HCT116 (cell line): ENCODE measurements at regions not wholly inside any gene's neighbourhood (a gene's known extent, or its start where the extent isn't known, plus 50 kb on each side); places are given as distances from the start of the nearest gene placed in this dataset.

Experiments used
- ATAC-seq: fragments of 200-7000 bp; cut with Tn5 transposase; 2 replicates; pipeline ENCODE4 v1.9.1; 2020; ENCODE audit warnings: mild to moderate bottlenecking, moderate library complexity
- BruUV-seq: library from RNA; stranded (reverse); fragments of 400-500 nt; replicated peaks from 2 replicates; lab custom pipeline; 2021; lab: Mats Ljungman, UMichigan
- CTCF ChIA-PET: fragments of 300-600 bp; sonication (Branson Sonifier 250); formaldehyde crosslinking; loops from one replicate; lab custom pipeline; 2021; ENCODE audit warnings: antibody characterized with exemption; lab: Charles Lee
- POLR2A ChIA-PET: fragments of 300-600, 350-600 bp; sonication (Branson Sonifier 250); formaldehyde crosslinking; loops from one replicate; lab custom pipeline; 2021; ENCODE audit warnings: antibody characterized with exemption; lab: Charles Lee
- RAD21 ChIA-PET, 2 experiments: fragments of 300-600 bp; sonication (Branson Sonifier 250); formaldehyde crosslinking; loops; one replicate each; lab custom pipeline; 2023; ENCODE audit warnings: low total read pairs in 2 of 2; ENCODE audit not compliant: uncharacterized antibody in 2 of 2, unreplicated experiment in 2 of 2, low non-redundant PET in 1 of 2; lab: Charles Lee
- DNase-seq: peaks from one replicate; pipeline ENCODE4 v3.0.0-alpha.2; 2010; ENCODE audit warnings: low read depth, low spot score
- H2AFZ ChIP-seq: fragments of 200-600 bp; shearing (Covaris generic), sonication (generic); 2 replicates; pipeline ENCODE4 v1.6.1; 2017; ENCODE audit warnings: low read depth, mixed run types, mixed read lengths, antibody characterized with exemption, low read length; ENCODE audit not compliant: poor library complexity, severe bottlenecking
- H3K27ac ChIP-seq: 2 replicates; pipeline ENCODE4 v1.5.1; 2012; ENCODE audit warnings: low read depth, low read length
- H3K27me3 ChIP-seq: fragments of 200-600 bp; sonication (generic); 2 replicates; pipeline ENCODE4 v1.6.1; 2016; ENCODE audit warnings: mixed run types, low read length, mixed read lengths; ENCODE audit not compliant: insufficient read depth
- H3K36me3 ChIP-seq, 2 experiments: fragments of 200-500 bp in 1 of 2; fragments of 200-600 bp in 1 of 2; sonication (Bioruptor generic) in 1 of 2; sonication (generic) in 1 of 2; 2 replicates each; pipeline versions ENCODE4 v1.5.1 to v1.6.1; 2014 to 2016; ENCODE audit warnings: low read length in 2 of 2, inconsistent platforms in 1 of 2, mixed read lengths in 1 of 2, mixed run types in 1 of 2; ENCODE audit not compliant: insufficient read depth in 2 of 2, control insufficient read depth in 1 of 2
- H3K4me1 ChIP-seq, 2 experiments: fragments of 200-600 bp in 1 of 2; sonication (generic) in 1 of 2; 2 replicates each; pipeline versions ENCODE4 v1.5.1 to v1.6.1; 2012 to 2017; ENCODE audit warnings: low read length in 2 of 2, inconsistent platforms in 1 of 2, mild to moderate bottlenecking in 1 of 2, mixed read lengths in 1 of 2, mixed run types in 1 of 2, moderate library complexity in 1 of 2; ENCODE audit not compliant: insufficient read depth in 2 of 2, control insufficient read depth in 1 of 2
- H3K4me2 ChIP-seq: fragments of 200-600 bp; sonication (generic); 2 replicates; pipeline ENCODE4 v1.6.1; 2017; ENCODE audit warnings: mixed run types, low read length, mixed read lengths
- H3K4me3 ChIP-seq, 2 experiments: fragments of 200-600 bp in 1 of 2; sonication (generic) in 1 of 2; replicated peaks in 1 of 2; 2 replicates each; pipeline ENCODE4 v1.5.1; 2011 to 2016; ENCODE audit warnings: low read length in 2 of 2, control low read depth in 1 of 2, low read depth in 1 of 2, mild to moderate bottlenecking in 1 of 2, mixed read lengths in 1 of 2, mixed run types in 1 of 2
- H3K79me2 ChIP-seq: fragments of 200-600 bp; sonication (generic); 2 replicates; pipeline ENCODE4 v1.6.1; 2017; ENCODE audit warnings: mild to moderate bottlenecking, mixed run types, low read length, moderate library complexity, mixed read lengths; ENCODE audit not compliant: insufficient read depth
- H3K9ac ChIP-seq: fragments of 200-600 bp; sonication (generic); 2 replicates; pipeline ENCODE4 v1.6.1; 2016; ENCODE audit warnings: low read length, mixed read lengths
- H3K9me2 ChIP-seq: fragments of 200-600 bp; sonication (generic), shearing (Covaris generic); 2 replicates; pipeline ENCODE4 v1.6.1; 2017; ENCODE audit warnings: mixed run types, mild to moderate bottlenecking, moderate library complexity; ENCODE audit not compliant: insufficient read depth
- H3K9me3 ChIP-seq, 2 experiments: fragments of 200-500 bp in 1 of 2; fragments of 200-600 bp in 1 of 2; sonication (Bioruptor generic) in 1 of 2; sonication (generic) in 1 of 2; 2 replicates each; pipeline ENCODE4 v1.6.1; 2014 to 2017; ENCODE audit warnings: low read length in 2 of 2, mixed read lengths in 2 of 2, inconsistent platforms in 1 of 2, low read depth in 1 of 2, mild to moderate bottlenecking in 1 of 2, mixed run types in 1 of 2, moderate library complexity in 1 of 2; ENCODE audit not compliant: control insufficient read depth in 1 of 2, insufficient read depth in 1 of 2
- H4K20me1 ChIP-seq: fragments of 200-600 bp; sonication (generic), shearing (Covaris generic); 2 replicates; pipeline ENCODE4 v1.6.1; 2017; ENCODE audit warnings: mixed run types, mild to moderate bottlenecking, moderate library complexity; ENCODE audit not compliant: insufficient read depth
- ATF3 ChIP-seq: IDR thresholded peaks from 2 replicates; pipeline ENCODE4 v1.6.1; 2012
- CEBPB ChIP-seq: IDR thresholded peaks from 2 replicates; pipeline ENCODE4 v1.6.1; 2012; ENCODE audit warnings: low read depth
- CTCF ChIP-seq, 3 experiments: fragments of 200-600 bp in 1 of 3; sonication (generic) in 1 of 3; IDR thresholded peaks in 2 of 3; conservative IDR thresholded peaks in 1 of 3; 2 replicates each; pipeline ENCODE4 v1.5.1; 2012 to 2017; ENCODE audit warnings: low read depth in 2 of 3, low read length in 2 of 3, antibody characterized with exemption in 1 of 3, borderline replicate concordance in 1 of 3, control low read depth in 1 of 3, mild to moderate bottlenecking in 1 of 3, mixed read lengths in 1 of 3, mixed run types in 1 of 3, moderate library complexity in 1 of 3; ENCODE audit not compliant: insufficient read depth in 1 of 3
- EGR1 ChIP-seq: IDR thresholded peaks from 2 replicates; pipeline ENCODE4 v1.6.1; 2012; ENCODE audit warnings: low read depth
- ELF1 ChIP-seq: IDR thresholded peaks from 2 replicates; pipeline ENCODE4 v1.6.1; 2012; ENCODE audit warnings: low read depth, borderline replicate concordance
- EZH2phosphoT487 ChIP-seq: fragments of 200-600 bp; IDR thresholded peaks from 2 replicates; pipeline ENCODE4 v1.6.1; 2018; ENCODE audit warnings: antibody characterized with exemption, borderline replicate concordance
- FOSL1 ChIP-seq: IDR thresholded peaks from 2 replicates; pipeline ENCODE4 v1.6.1; 2012; ENCODE audit warnings: low read depth
- JUND ChIP-seq: IDR thresholded peaks from 2 replicates; pipeline ENCODE4 v1.6.1; 2012
- POLR2AphosphoS5 ChIP-seq: IDR thresholded peaks from 2 replicates; pipeline ENCODE4 v1.6.1; 2011; ENCODE audit warnings: mild to moderate bottlenecking, low read depth, low read length, moderate library complexity
- SIN3A ChIP-seq: IDR thresholded peaks from 2 replicates; pipeline ENCODE4 v1.6.1; 2012; ENCODE audit warnings: low read depth
- SP1 ChIP-seq: IDR thresholded peaks from 2 replicates; pipeline ENCODE4 v1.6.1; 2012; ENCODE audit warnings: low read depth
- ZFX ChIP-seq: fragments of 450-650 bp; IDR thresholded peaks from 2 replicates; pipeline ENCODE4 v1.6.1; 2017
- intact Hi-C: fragments of 100-400 bp; cut with micrococcal nuclease; formaldehyde crosslinking; loops from 2 replicates; pipeline ENCODE4 v1.10.0; 2022

- intact Hi-C loops: no loop called here
- Histone ChIP-seq H3K27me3 (no peaks in the 10 kb centered on the region), H3K9ac (no peak overlapping the region), H3K9me3 (no peaks in the 10 kb centered on the region), H4K20me1 (no peaks in the 10 kb centered on the region), H3K4me2 (no peak overlapping the region), H3K4me3 (no peak overlapping the region), H3K36me3 (no peaks in the 10 kb centered on the region), H3K9me2 (no peaks in the 10 kb centered on the region), H3K79me2 (no peaks in the 10 kb centered on the region), H3K27ac (no peak overlapping the region), H3K4me1 (no peaks in the 10 kb centered on the region), H2AFZ (no peak overlapping the region)
- ChIA-PET POLR2A (no interaction called here), RAD21 (no interaction called here), CTCF (no interaction called here)
- BruUV-seq: no TSS peak
- DNase-seq: no peak
- TF ChIP-seq JUND (no peak), EGR1 (no peak), ATF3 (no peak), ZFX (no peak), FOSL1 (no peak), SP1 (no peak), CEBPB (no peak), SIN3A (no peak), ELF1 (no peak), EZH2phosphoT487 (no peak), CTCF (IDR thresholded peaks at IDR 0.05 in 2 of 3, conservative IDR thresholded peaks at IDR 0.05 in 1 of 3; ENCODE audit: borderline replicate concordance in 1 of 3, insufficient read depth in 1 of 3, low read depth in 2 of 3, low read length in 2 of 3) (no peak), POLR2AphosphoS5 (no peak)
- ATAC-seq: no peak
Observed at GRCh38 chr10:4231439-4231838, 446.4 kb upstream of the KLF6 start.
